GM19240 (cell line): ENCODE measurements at regions not wholly inside any gene's neighbourhood (a gene's known extent, or its start where the extent isn't known, plus 50 kb on each side); places are given as distances from the start of the nearest gene placed in this dataset.
"Not testable (repeated sequence)": the region's sequence is repeated elsewhere in the genome, so short reads cannot be mapped to it uniquely, and the experiment has no call there.

Experiments used
- DNase-seq: peaks from one replicate; pipeline ENCODE4 v3.0.0; 2011; ENCODE audit warnings: low spot score; ENCODE audit not compliant: insufficient read length

- no peak for DNase-seq
These were observed 118.8 kb downstream of the FSCB start for GRCh38 chr14:44388306-44388705.

GRCh38 chr14:44385906-44386305 is 121.2 kb downstream of the FSCB start:
- no peak for DNase-seq

- not testable (repeated sequence) for DNase-seq
These were observed 121.8 kb downstream of the FSCB start for GRCh38 chr14:44385296-44385695.

GRCh38 chr14:44384601-44385293 is 122.3 kb downstream of the FSCB start:
- not testable (repeated sequence) for DNase-seq

DNA sequence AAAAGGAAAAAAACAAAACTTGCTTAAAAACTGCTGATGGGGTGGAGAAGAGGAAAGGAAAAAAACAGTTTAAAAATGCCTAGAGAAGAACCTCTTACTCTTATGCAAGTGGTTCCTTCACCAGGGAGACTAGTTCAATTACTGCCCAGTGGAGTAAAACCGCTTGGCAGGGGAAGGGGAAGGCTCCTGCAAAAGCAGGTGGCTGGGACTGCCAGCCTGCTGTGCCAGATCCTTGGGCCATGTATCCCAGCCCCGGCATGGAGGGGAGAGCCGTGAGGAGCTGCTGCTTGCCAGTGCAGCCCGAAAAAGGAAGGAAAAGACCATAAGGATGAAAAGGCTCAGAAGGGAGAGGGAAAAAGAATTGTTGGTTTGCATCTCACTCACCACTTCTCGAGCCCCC is 123.0 kb downstream of the FSCB start:
- no peak for DNase-seq

- DNase-seq, result no peak
These were observed 123.4 kb downstream of the FSCB start for GRCh38 chr14:44383636-44384035.

GRCh38 chr14:44379292-44379977 is 127.6 kb downstream of the FSCB start:
- no peak for DNase-seq

DNA sequence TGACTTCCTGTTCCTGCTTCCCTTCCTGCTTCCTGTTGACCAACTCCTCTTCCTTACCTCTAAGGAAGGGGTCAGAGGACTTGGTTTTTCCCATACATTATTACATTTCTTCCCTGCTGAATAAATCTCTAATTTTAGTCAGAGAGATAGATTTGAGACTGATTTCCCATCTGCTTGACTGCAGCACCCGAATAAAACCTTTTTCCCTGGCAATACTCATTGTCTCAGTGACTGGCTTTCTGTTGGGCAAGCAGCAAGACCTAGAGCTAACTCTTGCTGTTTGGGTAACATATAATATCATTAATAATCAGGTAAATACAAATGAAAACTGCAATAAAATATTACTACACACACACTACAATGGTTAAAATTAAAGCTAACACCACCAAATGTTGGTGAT is 132.2 kb downstream of the FSCB start:
- no peak for DNase-seq

DNA sequence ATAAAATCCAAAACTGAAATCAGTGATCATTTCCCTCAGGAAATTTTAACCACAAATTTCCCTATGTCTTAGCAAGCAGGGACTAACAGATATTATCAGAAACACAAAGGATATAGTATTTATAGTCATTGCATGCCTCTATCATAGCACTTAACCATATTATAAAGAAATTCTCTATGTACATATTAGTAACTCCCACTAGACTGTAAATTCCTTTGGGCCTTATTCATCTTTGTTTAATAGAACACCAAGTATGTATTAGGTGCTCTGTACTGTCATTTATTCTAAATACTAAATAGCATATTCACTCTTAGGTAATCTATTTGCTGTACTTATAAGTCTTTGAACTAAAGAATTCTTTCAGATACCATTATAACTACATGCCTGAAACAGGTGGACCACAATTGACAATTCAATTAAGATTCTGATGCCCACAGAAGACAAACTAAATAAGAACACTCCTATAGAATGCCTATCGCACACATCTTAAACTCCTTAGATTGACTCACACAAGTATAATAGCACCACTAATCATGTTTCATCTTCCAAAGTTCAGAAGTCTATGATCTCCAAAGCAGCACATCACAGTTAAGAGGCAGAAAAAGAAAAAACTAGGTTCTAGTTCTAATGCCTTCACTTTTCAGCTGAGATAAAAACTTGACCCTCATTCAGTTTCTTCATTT is 134.1 kb downstream of the FSCB start:
- DNase-seq, result no peak

DNA sequence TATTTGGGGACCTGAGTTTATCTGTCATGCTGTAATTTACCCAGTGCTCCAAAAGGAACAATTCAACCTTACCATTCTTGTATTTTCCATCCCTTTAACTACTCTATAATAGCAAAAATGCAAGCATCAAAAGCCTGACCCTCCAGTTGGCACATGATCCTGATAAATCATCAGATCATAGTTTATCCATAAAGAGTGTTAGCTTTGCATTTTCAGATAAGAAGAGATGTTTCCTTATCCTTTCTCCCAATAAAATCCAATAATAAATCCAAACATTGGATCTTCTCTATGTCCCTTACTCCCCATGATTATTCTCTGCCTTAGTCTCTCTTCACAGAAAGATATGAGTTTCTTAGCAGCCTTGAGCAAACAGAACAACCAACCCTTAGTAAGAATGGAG is 134.9 kb downstream of the FSCB start:
- no peak for DNase-seq

- DNase-seq, result no peak
These were observed 136.4 kb downstream of the FSCB start for GRCh38 chr14:44370727-44371126.

DNA sequence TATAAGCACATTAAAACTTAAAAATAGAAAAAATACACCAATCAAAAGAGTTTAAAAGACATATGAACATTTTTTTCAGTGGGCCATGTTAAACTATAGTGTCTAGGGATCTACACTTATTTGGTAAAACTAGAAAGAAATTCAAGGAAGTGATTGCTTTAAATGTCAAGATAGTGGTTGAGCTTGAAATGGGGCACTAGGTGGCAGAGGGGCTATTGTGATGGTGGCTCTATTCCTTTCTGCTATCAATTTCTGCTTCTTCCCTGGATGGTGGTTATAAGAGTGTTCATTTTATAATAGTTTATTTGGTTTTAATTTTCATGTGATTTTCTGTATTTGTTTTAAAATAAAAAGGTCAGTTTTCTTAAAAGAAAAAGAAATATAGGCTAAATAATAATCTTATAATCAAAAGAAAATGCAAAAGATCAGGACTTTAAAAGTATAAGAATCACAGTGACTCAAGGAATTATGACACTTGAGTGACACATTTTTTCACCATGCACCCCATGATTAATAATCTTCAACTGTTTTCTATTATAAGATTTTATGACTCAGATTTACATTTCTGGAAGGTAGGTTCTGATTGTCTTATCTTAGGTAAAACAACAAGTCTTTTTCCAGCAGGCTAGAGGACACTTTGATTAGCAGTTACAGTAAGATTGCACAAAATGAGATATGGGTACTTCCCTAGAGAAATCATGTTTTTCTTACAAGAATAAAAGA is 137.5 kb downstream of the FSCB start:
- DNase-seq, result no peak

DNA sequence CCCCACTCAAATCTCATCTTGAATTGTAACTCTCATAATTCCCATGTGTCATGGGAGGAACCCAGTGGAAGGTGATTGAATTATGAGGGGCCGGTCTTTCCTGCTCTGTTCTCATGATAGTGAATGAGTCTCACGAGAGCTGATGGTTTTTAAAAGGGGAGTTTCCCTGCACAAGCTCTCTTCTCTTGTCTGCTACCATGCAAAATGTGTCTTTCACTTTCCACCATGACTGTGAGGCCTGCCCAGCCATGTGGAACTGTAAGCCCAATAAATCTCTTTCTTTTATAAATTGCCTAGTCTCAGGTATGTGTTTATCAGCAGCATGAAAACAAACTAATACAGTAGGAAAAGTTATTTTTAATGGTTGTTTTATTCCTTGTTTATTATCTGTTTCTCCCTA is 146.0 kb downstream of the FSCB start:
- no peak for DNase-seq

- DNase-seq, result no peak
These were observed 153.3 kb downstream of the FSCB start for GRCh38 chr14:44353805-44354204.

DNA sequence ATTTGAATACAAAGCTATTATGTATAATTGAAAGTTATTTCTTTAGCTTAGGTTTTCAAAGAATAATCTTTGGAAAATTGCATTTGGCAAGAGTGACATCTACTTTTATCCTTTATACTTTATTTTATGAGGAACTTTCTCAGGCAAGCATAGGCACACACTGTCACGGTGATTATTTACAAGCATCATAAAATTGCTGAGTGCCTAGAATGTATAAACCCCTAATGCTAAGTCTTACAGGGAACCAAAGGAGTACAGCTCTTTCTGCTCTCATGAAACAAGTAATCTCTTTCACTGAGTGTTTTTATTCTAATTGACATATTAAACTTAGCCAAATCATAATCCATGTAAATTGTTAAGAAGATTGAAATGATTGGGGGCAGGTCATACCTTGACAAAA is 154.9 kb downstream of the FSCB start:
- no peak for DNase-seq

DNA sequence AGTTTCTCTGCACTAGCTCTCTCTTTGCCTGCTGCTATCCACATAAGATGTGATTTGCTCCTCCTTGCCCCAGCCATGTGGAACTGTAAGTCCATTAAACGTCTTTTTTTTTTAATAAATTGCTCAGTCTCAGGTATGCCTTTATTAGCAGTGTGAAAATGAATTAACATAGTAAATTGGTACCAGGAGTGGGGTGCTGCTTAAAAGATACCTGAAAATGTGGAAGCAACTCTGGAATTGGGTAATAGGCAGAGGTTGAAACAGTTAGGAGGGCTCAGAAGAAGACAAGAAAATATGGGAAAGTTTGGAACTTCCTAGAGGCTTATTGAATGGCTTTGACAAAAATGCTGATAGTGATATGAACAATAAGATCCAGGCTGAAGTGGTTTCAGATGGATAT is 159.8 kb downstream of the FSCB start:
- no peak for DNase-seq

DNA sequence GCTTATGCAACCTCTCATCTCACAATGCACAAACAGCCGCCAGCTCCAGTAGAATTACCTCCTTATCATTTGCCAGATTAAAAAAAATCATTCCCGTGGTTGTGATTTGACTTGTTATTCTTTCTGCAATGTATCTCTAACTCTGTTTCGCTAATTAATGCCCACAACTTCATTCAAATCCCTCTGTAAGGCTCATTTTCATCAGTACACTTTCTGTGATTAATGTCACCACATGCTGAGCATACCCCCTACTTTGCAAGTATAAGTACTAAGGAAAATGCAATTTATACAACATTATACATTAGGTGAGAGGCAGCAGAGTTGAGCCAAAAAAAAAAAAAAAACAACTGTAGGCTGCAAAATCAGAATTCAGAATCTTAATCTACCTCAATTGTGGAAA is 166.0 kb downstream of the FSCB start:
- DNase-seq, result no peak

DNA sequence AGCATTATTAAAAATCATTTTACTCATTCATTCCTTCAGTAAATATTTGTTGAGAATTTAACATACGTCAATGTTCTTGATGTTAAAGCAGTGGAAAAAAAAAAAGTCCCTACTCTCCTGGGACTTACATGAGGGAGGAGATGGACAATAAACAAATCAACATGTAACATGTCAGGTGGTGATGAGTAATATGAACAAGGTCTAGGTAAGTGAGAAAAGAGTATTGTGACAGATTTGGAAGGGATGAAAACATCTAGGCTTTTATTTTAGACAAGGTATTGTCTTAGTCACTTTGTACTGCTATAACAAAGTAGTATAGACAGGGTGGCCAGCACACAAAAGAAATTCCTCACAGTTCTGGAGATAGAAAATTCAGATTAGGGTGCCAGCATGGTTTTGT is 167.2 kb downstream of the FSCB start:
- no peak for DNase-seq

GRCh38 chr14:44339231-44339630 is 167.9 kb downstream of the FSCB start:
- no peak for DNase-seq

- DNase-seq, result no peak
These were observed 189.7 kb downstream of the FSCB start for GRCh38 chr14:44317441-44317746.

DNA sequence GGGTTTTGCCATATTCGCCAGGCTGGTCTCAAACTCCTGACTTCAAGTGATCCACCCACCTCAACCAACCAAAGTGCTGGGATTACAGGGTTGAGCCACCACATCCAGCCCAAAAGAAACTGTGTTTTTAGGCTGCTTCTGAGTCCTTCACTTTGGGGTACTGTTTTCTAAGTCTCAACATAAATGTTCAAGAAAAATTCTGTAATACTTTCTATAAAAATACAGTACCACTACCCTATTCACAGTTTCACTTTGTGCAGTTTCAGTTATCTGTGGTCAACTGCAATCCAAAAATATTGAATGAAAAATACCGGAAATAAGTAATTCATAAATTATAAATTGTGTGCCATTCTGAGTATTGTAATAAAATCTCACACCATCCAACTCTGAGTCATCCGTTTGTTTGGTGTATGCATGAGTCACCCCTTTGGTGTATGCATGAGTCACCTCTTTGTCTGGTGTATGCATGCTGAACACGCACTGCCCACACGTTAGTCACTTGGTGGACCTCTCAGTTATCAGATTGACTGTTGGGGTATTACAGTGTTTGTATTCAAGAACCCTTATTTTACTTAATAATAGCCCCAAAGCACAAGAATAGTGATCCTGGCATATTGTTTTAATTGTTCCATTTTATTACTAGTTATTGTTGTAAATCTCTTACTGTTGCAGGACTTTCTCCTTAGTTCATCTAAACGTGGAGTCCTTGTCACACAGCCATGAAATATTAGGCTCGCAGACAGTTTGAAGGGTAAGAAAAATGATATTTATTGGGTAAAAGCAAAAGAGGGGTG is 190.2 kb downstream of the FSCB start:
- no peak for DNase-seq
